Small intestine (tissue), 7 donors: ENCODE measurements at regions not wholly inside any gene's neighbourhood (a gene's known extent, or its start where the extent isn't known, plus 50 kb on each side); places are given as distances from the start of the nearest gene placed in this dataset.

Experiments
- DNase-seq, 2 donors: peaks; one replicate each; pipeline versions ENCODE4 v3.0.0 to v3.0.0-alpha.2; 2013
- FAIRE-seq: peaks from 2 replicates; lab custom pipeline; 2012; peaks lifted over from hg19 to GRCh38; lab: Jason Lieb, UNC
- H3K27ac ChIP-seq, 3 donors: one replicate each; pipeline ENCODE4 v1.5.1; 2013; ENCODE audit warnings: low read length in 2 of 3, mild to moderate bottlenecking in 2 of 3, control low read depth in 1 of 3, inconsistent platforms in 1 of 3, low read depth in 1 of 3, moderate library complexity in 1 of 3
- H3K27me3 ChIP-seq, 3 donors: one replicate each; pipeline ENCODE4 v1.6.1; 2013; ENCODE audit warnings: low read length in 3 of 3, inconsistent platforms in 1 of 3; ENCODE audit not compliant: control insufficient read depth in 3 of 3, insufficient read depth in 3 of 3
- H3K36me3 ChIP-seq, 3 donors: one replicate each; pipeline ENCODE4 v1.6.1; 2013; ENCODE audit warnings: low read length in 3 of 3, inconsistent platforms in 1 of 3, low read depth in 1 of 3, mild to moderate bottlenecking in 1 of 3, moderate library complexity in 1 of 3; ENCODE audit not compliant: control insufficient read depth in 3 of 3, insufficient read depth in 2 of 3
- H3K4me1 ChIP-seq, 3 donors: one replicate each; pipeline ENCODE4 v1.6.1; 2013; ENCODE audit warnings: low read length in 2 of 3, inconsistent platforms in 1 of 3, low read depth in 1 of 3, mild to moderate bottlenecking in 1 of 3, moderate library complexity in 1 of 3; ENCODE audit not compliant: control insufficient read depth in 3 of 3, insufficient read depth in 2 of 3
- H3K4me3 ChIP-seq, 3 donors: one replicate each; pipeline ENCODE4 v1.5.1; 2013; ENCODE audit warnings: low read length in 3 of 3, control low read depth in 1 of 3, inconsistent platforms in 1 of 3, low read depth in 1 of 3, mild to moderate bottlenecking in 1 of 3, moderate library complexity in 1 of 3
- H3K9me3 ChIP-seq, 2 donors: one replicate each; pipeline ENCODE4 v1.6.1; 2013; ENCODE audit warnings: low read depth in 1 of 2, low read length in 1 of 2; ENCODE audit not compliant: control insufficient read depth in 2 of 2, insufficient read depth in 1 of 2
- WGBS, 3 donors: extraction: QIAGEN DNeasy Blood & Tissue Kit; methylation state at CpG; one replicate each; pipeline ENCODE4 v1.1.7; 2013; 5-methylcytosine and 5-hydroxymethylcytosine counted together
- donor health status: healthy with polysubstance abuse.
- donor health status: control.
- donor health status: control.
- donor health status: Bipolar disorder and iron deficiency.
- donor health status: healthy.

DNA sequence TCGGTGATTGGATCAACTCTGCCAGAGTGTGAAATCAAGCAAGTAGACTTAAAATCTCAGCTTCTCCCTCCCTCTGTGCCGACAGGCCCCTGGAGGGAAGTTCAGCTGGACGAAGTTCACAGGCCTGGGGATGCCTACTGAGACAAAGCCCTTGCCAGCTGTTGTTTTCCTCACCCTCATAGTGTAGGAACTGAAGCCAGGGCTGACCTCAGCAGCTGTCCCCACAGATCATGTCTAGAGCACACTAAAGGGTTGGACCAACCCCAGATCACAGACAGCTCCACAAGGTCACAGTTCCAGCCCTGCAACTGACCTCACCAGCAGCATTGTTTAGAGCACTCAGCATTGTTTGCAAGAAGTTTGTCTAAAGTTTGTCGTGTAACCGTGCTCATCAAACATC, 261.9 kb upstream of the ECI2 start:
- DNase-seq (no peak), FAIRE-seq (no peak)
- peaks cover 0 to 4% (median 0%) of the 10 kb centered on the region in 3 donors for H3K27me3 ChIP-seq
- H3K9me3 ChIP-seq = no peaks in the 10 kb centered on the region
- H3K36me3 ChIP-seq = no peaks in the 10 kb centered on the region
- no peak overlapping the region for H3K4me3 ChIP-seq
- H3K27ac ChIP-seq = no peak overlapping the region
- WGBS, 3 donors = 56% methylated on average over 5 of the region's 5 CpGs
- no peaks in the 10 kb centered on the region for H3K4me1 ChIP-seq

DNA sequence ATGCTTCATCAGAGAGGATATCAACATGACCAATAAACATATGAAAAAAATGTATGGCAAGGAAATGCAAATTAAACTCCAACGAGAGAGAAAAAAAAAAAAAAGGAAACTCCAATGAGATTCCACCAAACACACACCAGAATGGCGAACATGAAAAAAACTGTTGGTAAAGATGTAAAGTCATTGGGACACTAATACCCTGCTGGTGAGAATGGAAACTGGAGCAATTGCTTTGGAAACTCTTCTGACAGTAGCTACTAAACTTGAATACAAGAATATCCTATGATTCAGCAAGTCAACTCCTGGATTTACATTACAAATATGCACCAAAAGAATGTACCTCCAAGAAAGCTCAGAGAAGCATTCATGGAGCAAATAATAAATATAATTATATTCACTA, 260.7 kb upstream of the ECI2 start:
- 71 to 79% (median 78%) methylated on average over 2 of the region's 2 CpGs for WGBS, 3 donors
- DNase-seq (no peak), FAIRE-seq (no peak)
- Histone ChIP-seq H3K4me1 (no peaks in the 10 kb centered on the region), H3K36me3 (no peaks in the 10 kb centered on the region), H3K27ac (no peak overlapping the region), H3K9me3 (no peaks in the 10 kb centered on the region), H3K4me3 (no peak overlapping the region), H3K27me3 (peaks cover 0 to 4% (median 0%) of the 10 kb centered on the region in 3 donors)

- H3K4me3 ChIP-seq = no peak overlapping the region
- FAIRE-seq = no peak
Observed at GRCh38 chr6:4395386-4395785, 260.0 kb upstream of the ECI2 start.

DNA sequence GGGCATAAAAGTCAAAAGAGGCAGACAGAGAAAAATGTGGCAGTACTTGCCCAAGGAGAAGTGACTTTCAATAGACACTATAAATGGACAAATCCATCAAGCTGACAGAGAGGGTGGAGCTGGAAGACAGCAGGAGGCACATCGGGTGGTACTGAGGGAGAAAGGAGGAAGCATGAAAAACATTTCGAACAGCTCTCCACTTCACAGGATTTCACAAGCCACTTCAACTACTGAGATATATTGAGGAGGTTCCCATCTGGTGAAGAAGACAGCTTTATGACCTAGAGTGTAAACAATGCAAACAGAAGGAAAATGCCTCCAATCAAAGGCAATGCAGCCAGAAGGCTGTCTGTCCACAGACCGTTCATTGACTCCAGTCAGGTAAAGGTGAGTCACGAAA, 259.4 kb upstream of the ECI2 start:
- FAIRE-seq = no peak
- Histone ChIP-seq H3K36me3 (no peaks in the 10 kb centered on the region), H3K4me1 (no peaks in the 10 kb centered on the region), H3K9me3 (no peaks in the 10 kb centered on the region), H3K27ac (no peak overlapping the region), H3K4me3 (no peak overlapping the region), H3K27me3 (no peaks in the 10 kb centered on the region)
- peak in 1 of 2 donors; percentile 16 for DNase-seq
- 28 to 45% (median 28%) methylated on average over 4 of the region's 4 CpGs for WGBS, 3 donors

More at GRCh38 chr6:4395386-4395785, 260.0 kb upstream of the ECI2 start:
- Histone ChIP-seq H3K36me3 (no peaks in the 10 kb centered on the region), H3K9me3 (no peaks in the 10 kb centered on the region), H3K4me1 (no peaks in the 10 kb centered on the region), H3K27ac (no peak overlapping the region), H3K27me3 (no peaks in the 10 kb centered on the region)
- no peak for DNase-seq
- 81 to 91% (median 84%) methylated on average over 1 of the region's 1 CpG for WGBS, 3 donors

- FAIRE-seq (no peak), DNase-seq (no peak)
- H3K4me1 ChIP-seq = no peaks in the 10 kb centered on the region
- 74 to 77% (median 75%) methylated on average over 8 of the region's 8 CpGs for WGBS, 3 donors
- H3K27ac ChIP-seq = no peak overlapping the region
- peaks cover 0 to 16% of the 10 kb centered on the region in 2 donors for H3K9me3 ChIP-seq
- no peaks in the 10 kb centered on the region for H3K27me3 ChIP-seq
- no peak overlapping the region for H3K4me3 ChIP-seq
- no peaks in the 10 kb centered on the region for H3K36me3 ChIP-seq
Observed at GRCh38 chr6:4388675-4389074, 253.3 kb upstream of the ECI2 start.

DNA sequence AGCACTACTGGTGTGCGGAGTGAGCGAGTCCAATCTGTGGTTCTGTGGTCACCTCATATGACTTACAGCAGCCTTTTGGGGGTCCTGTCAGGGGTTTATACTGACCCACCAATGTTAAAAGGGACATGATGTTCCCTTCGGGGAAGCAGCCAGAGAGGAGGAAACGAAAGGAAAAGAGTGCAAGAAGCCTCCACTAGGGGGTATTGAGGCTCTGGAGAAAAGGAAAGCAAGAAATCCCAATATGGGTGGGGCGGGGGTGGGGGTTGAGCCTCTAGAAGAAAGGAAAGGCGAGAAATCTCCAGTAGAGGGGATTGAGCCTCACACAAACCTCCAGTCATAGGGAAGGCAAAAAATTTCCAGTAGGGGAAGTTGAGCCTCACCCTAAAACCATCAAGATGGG, 249.3 kb upstream of the ECI2 start:
- DNase-seq (no peak), FAIRE-seq (no peak)
- H3K27me3 ChIP-seq = no peaks in the 10 kb centered on the region
- 88 to 91% (median 89%) methylated on average over 6 of the region's 6 CpGs for WGBS, 3 donors
- no peak overlapping the region for H3K27ac ChIP-seq
- no peaks in the 10 kb centered on the region for H3K4me1 ChIP-seq
- H3K4me3 ChIP-seq = no peak overlapping the region
- H3K9me3 ChIP-seq = peaks cover 0 to 23% of the 10 kb centered on the region in 2 donors
- no peaks in the 10 kb centered on the region for H3K36me3 ChIP-seq

DNA sequence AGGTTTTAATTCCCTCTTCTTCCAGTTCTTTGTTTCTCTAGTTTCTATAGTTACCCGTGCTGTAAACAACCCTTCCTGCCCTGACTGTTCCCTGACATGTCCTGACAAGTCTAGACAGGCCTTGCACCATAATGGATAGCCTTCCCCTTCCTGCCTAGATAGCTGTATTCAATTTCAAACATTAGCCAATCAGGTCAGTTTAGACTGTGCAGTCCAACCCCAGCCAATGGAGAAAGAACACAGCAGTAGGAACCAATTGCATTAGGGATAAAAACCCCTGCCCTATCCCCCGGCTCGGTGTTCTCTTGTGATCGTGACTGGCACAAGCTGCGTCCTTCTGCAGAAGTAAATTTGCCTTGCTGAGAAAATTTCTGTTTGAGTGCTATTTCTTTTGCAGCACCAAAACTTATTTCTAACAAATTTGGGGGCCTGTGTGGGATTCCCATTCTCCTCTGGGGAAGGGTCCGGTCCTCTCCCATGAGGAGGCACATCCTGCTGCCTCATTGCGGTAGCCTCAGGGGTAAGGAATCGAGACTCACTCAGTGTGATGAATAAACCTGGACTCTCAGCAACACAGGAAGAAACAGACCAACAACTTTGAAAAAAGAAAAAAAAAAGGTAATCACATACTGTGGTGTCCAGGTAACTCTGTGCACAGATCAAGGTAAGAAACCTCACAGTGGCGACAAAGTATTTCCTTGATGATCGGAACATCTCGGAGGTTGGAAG, 248.7 kb upstream of the ECI2 start:
- Histone ChIP-seq H3K9me3 (peaks cover 0 to 23% of the 10 kb centered on the region in 2 donors), H3K4me1 (no peaks in the 10 kb centered on the region), H3K27me3 (no peaks in the 10 kb centered on the region), H3K27ac (no peak overlapping the region), H3K36me3 (no peaks in the 10 kb centered on the region), H3K4me3 (no peak overlapping the region)
- 86 to 88% (median 88%) methylated on average over 11 of the region's 11 CpGs for WGBS, 3 donors
- no peak for DNase-seq
- no peak for FAIRE-seq

GRCh38 chr6:4382362-4382853, 247.0 kb upstream of the ECI2 start:
- H3K4me3 ChIP-seq = no peak overlapping the region
- no peak for FAIRE-seq
- WGBS, 3 donors = 77 to 85% (median 78%) methylated on average over 3 of the region's 3 CpGs
- H3K36me3 ChIP-seq = no peaks in the 10 kb centered on the region
- no peaks in the 10 kb centered on the region for H3K4me1 ChIP-seq
- H3K27ac ChIP-seq = no peak overlapping the region
- H3K27me3 ChIP-seq = peaks cover 0 to 4% (median 0%) of the 10 kb centered on the region in 3 donors
- H3K9me3 ChIP-seq = peaks cover 0 to 23% of the 10 kb centered on the region in 2 donors
- no peak for DNase-seq
